ENCODE measurements at regions not wholly inside any gene's neighbourhood (a gene's known extent, or its start where the extent isn't known, plus 50 kb on each side); places are given as distances from the start of the nearest gene placed in this dataset.

DNA sequence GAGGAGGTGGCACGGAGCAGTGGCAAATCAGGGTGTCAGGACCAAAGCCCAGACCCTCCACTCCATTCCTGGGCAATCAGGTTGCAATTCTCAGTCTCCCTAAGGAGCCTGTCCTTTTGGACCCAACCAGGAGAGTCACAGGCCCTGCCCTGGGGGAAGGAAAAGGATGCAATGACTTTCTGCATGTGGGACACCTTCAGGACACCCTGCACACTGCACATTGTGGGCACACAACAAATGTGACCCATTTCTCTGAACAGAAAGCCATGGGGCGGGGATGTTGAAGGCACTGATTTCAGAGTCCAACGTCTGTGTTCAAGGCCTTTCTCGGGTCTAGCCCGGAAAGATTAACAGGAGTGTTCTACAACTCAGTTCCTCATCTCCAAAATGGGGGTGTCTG lies 286.2 kb upstream of the FOXF1 start:
- TF ChIP-seq, protein P1, sequence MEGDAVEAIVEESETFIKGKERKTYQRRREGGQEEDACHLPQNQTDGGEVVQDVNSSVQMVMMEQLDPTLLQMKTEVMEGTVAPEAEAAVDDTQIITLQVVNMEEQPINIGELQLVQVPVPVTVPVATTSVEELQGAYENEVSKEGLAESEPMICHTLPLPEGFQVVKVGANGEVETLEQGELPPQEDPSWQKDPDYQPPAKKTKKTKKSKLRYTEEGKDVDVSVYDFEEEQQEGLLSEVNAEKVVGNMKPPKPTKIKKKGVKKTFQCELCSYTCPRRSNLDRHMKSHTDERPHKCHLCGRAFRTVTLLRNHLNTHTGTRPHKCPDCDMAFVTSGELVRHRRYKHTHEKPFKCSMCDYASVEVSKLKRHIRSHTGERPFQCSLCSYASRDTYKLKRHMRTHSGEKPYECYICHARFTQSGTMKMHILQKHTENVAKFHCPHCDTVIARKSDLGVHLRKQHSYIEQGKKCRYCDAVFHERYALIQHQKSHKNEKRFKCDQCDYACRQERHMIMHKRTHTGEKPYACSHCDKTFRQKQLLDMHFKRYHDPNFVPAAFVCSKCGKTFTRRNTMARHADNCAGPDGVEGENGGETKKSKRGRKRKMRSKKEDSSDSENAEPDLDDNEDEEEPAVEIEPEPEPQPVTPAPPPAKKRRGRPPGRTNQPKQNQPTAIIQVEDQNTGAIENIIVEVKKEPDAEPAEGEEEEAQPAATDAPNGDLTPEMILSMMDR (IDR thresholded peaks at IDR 0.05; ENCODE audit: low read depth, low read length, poor library complexity, severe bottlenecking), result no peak
- no peak for TF ChIP-seq EZH2phosphoT487 (IDR thresholded peaks at IDR 0.05; ENCODE audit: borderline replicate concordance, low read length)

Measured in DOHH2 (cell line).